Trophoblast cell (in vitro differentiated cells and primary cell): ENCODE measurements at regions not wholly inside any gene's neighbourhood (a gene's known extent, or its start where the extent isn't known, plus 50 kb on each side); places are given as distances from the start of the nearest gene placed in this dataset.
A peak's percentile ranks its signal among the peaks of the same experiment; 100 is the strongest.

Source experiments
- DNase-seq, 2 donors: peaks; one replicate each; pipeline ENCODE4 v3.0.0-alpha.2; 2016
- H2AFZ ChIP-seq: 2 replicates; pipeline ENCODE4 v1.6.1; 2013; ENCODE audit warnings: low read length, moderate library complexity, mild to moderate bottlenecking; ENCODE audit not compliant: insufficient read depth, poor library complexity
- H2AK5ac ChIP-seq: 2 replicates; pipeline ENCODE4 v1.6.1; 2013; ENCODE audit warnings: mild to moderate bottlenecking, low read length
- H2BK120ac ChIP-seq: 2 replicates; pipeline ENCODE4 v1.6.1; 2013; ENCODE audit warnings: low read length, mild to moderate bottlenecking, moderate library complexity; ENCODE audit not compliant: insufficient read depth, poor library complexity
- H2BK12ac ChIP-seq: 2 replicates; pipeline ENCODE4 v1.6.1; 2013; ENCODE audit warnings: mild to moderate bottlenecking, low read length, moderate library complexity
- H2BK5ac ChIP-seq: 2 replicates; pipeline ENCODE4 v1.6.1; 2013; ENCODE audit warnings: low read length, low read depth, moderate library complexity, mild to moderate bottlenecking; ENCODE audit not compliant: poor library complexity
- H3K14ac ChIP-seq: 2 replicates; pipeline ENCODE4 v1.6.1; 2013; ENCODE audit warnings: mild to moderate bottlenecking, low read length
- H3K18ac ChIP-seq: 2 replicates; pipeline ENCODE4 v1.6.1; 2013; ENCODE audit warnings: mild to moderate bottlenecking, low read length
- H3K23ac ChIP-seq: 2 replicates; pipeline ENCODE4 v1.6.1; 2013; ENCODE audit warnings: low read length
- H3K27ac ChIP-seq: 2 replicates; pipeline ENCODE4 v1.5.1; 2013; ENCODE audit warnings: low read depth, mild to moderate bottlenecking, inconsistent platforms, low read length, moderate library complexity
- H3K27me3 ChIP-seq: 2 replicates; pipeline ENCODE4 v1.6.1; 2013; ENCODE audit warnings: inconsistent platforms, mild to moderate bottlenecking, low read length, moderate library complexity; ENCODE audit not compliant: insufficient read depth
- H3K36me3 ChIP-seq, 2 experiments: 1 replicate in 1 of 2; 2 replicates in 1 of 2; pipeline ENCODE4 v1.6.1; 2013; ENCODE audit warnings: low read length in 2 of 2, mild to moderate bottlenecking in 2 of 2, moderate library complexity in 1 of 2; ENCODE audit not compliant: insufficient read depth in 2 of 2, control insufficient read depth in 1 of 2
- H3K4ac ChIP-seq: 2 replicates; pipeline ENCODE4 v1.6.1; 2013; ENCODE audit warnings: low read depth, mild to moderate bottlenecking, low read length, moderate library complexity
- H3K4me1 ChIP-seq, 2 experiments: 1 replicate in 1 of 2; 2 replicates in 1 of 2; pipeline ENCODE4 v1.6.1; 2013; ENCODE audit warnings: low read length in 2 of 2, mild to moderate bottlenecking in 2 of 2, moderate library complexity in 1 of 2; ENCODE audit not compliant: insufficient read depth in 2 of 2, control insufficient read depth in 1 of 2
- H3K4me2 ChIP-seq: 2 replicates; pipeline ENCODE4 v1.6.1; 2013; ENCODE audit warnings: inconsistent platforms, mild to moderate bottlenecking, low read length, moderate library complexity
- H3K4me3 ChIP-seq: 2 replicates; pipeline ENCODE4 v1.5.1; 2013; ENCODE audit warnings: mild to moderate bottlenecking, low read depth, low read length, inconsistent platforms
- H3K79me1 ChIP-seq: one replicate; pipeline ENCODE4 v1.6.1; 2013; ENCODE audit warnings: low read length
- H3K79me2 ChIP-seq: 2 replicates; pipeline ENCODE4 v1.6.1; 2013; ENCODE audit warnings: low read length, mild to moderate bottlenecking; ENCODE audit not compliant: control insufficient read depth, insufficient read depth, poor library complexity
- H3K9ac ChIP-seq: 2 replicates; pipeline ENCODE4 v1.6.1; 2013; ENCODE audit warnings: mild to moderate bottlenecking, low read length
- H3K9me3 ChIP-seq: 2 replicates; pipeline ENCODE4 v1.6.1; 2013; ENCODE audit warnings: low read depth, mild to moderate bottlenecking, control low read depth, inconsistent platforms, low read length; ENCODE audit not compliant: insufficient read depth
- H4K12ac ChIP-seq: 2 replicates; pipeline ENCODE4 v1.6.1; 2013; ENCODE audit warnings: low read depth, mild to moderate bottlenecking, low read length, moderate library complexity
- H4K8ac ChIP-seq: 2 replicates; pipeline ENCODE4 v1.6.1; 2013; ENCODE audit warnings: low read depth, mild to moderate bottlenecking, low read length, moderate library complexity
- H4K91ac ChIP-seq: one replicate; pipeline ENCODE4 v1.6.1; 2013; ENCODE audit warnings: low read depth, mild to moderate bottlenecking, low read length, moderate library complexity
- WGBS: extraction: QIAGEN DNeasy Blood & Tissue Kit; methylation state at CpG from one replicate; pipeline ENCODE4 v1.1.7; 2013; ENCODE audit warnings: missing lambda C conversion rate; ENCODE audit not compliant: insufficient read length, insufficient coverage; ENCODE audit errors: extremely low coverage; 5-methylcytosine and 5-hydroxymethylcytosine counted together

- Histone ChIP-seq H3K4ac (no peak overlapping the region), H2BK120ac (no peak overlapping the region), H3K18ac (no peak overlapping the region), H3K14ac (no peak overlapping the region), H3K27me3 (no peaks in the 10 kb centered on the region), H2BK12ac (no peak overlapping the region), H3K36me3 (no peaks in the 10 kb centered on the region), H3K4me3 (no peak overlapping the region), H4K12ac (no peak overlapping the region), H2AK5ac (no peak overlapping the region), H3K79me1 (no peaks in the 10 kb centered on the region), H3K4me1 (no peaks in the 10 kb centered on the region), H4K8ac (no peak overlapping the region), H4K91ac (no peak overlapping the region), H2BK5ac (no peak overlapping the region), H3K23ac (no peak overlapping the region), H3K9me3 (peaks cover 2% of the 10 kb centered on the region), H2AFZ (no peak overlapping the region), H3K79me2 (no peaks in the 10 kb centered on the region), H3K4me2 (no peak overlapping the region), H3K27ac (no peak overlapping the region), H3K9ac (no peak overlapping the region)
- WGBS, result no CpG with 5 or more reads among the region's 2 CpGs
- DNase-seq, result no peak
These were observed 292.6 kb upstream of the DAB2 start for GRCh38 chr5:39717176-39717897.

DNA sequence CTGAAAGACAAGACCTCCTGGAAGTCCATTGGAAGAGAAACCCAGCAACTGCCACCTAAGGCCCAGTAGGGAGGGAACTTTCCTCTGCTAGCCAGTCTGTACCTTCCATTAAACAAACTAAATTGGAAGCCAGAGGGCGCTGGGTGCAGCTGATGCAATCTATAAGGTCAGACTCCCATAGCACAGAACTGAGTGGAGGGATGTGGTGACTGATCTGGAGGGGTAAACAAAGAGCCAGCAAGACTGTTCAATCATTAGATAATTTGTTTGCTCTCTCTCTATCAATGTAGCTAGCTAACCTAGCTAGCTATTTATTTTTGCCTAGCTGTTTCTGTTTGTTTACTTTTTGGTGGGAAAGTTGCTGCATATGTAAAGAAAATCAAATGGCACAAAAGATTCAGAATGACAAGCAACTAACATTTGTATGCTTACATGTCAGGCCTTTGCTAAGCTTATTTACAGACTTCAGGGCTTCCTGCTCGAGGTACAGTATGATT lies 291.8 kb upstream of the DAB2 start:
- Histone ChIP-seq H4K12ac (no peak overlapping the region), H3K9ac (no peak overlapping the region), H2AFZ (no peak overlapping the region), H3K23ac (no peak overlapping the region), H3K18ac (no peak overlapping the region), H2BK5ac (no peak overlapping the region), H3K36me3 (no peaks in the 10 kb centered on the region), H3K79me1 (no peaks in the 10 kb centered on the region), H3K27me3 (no peaks in the 10 kb centered on the region), H2AK5ac (no peak overlapping the region), H3K4me3 (no peak overlapping the region), H2BK12ac (no peak overlapping the region), H3K27ac (no peak overlapping the region), H3K4me2 (no peak overlapping the region), H3K4me1 (no peaks in the 10 kb centered on the region), H2BK120ac (no peak overlapping the region), H4K91ac (no peak overlapping the region), H4K8ac (no peak overlapping the region), H3K79me2 (no peaks in the 10 kb centered on the region), H3K9me3 (peaks cover 2% of the 10 kb centered on the region), H3K14ac (no peak overlapping the region), H3K4ac (no peak overlapping the region)
- WGBS, result no CpG with 5 or more reads among the region's 2 CpGs
- DNase-seq, result peak; percentile 57 to 58

DNA sequence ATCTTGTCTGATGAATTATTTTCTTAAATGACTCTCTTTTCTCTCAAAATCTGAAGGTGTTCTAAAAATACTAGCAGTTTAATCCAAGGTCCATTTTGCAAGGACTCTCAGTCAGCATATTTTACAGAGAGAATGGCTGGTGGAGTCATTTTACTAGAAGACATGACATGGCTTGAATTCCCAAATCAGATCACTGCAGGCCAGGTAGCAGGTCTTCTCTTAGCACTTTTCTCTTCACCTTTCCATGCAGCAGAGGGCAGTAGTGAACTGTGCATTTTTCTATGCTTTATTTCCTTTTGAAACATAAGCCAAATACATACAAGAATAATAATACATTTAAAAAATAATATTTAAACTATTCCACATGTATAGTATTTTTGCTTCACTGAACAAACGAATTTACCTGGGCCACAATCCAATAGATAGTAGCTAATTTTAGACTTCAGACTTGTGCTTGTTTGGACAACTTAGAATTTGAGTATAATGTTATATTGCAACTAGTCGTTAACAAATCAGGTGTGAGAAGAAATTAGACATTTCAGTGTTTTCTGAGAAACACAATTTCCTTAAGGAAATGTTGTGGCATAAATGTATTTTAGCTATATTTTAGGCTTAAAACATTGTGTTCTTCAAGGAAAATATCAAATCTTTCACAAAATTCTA lies 289.4 kb upstream of the DAB2 start:
- no peaks in the 10 kb centered on the region for H3K4me1 ChIP-seq
- no peak overlapping the region for H3K9ac ChIP-seq
- H3K36me3 ChIP-seq, result no peaks in the 10 kb centered on the region
- no peak overlapping the region for H3K14ac ChIP-seq
- no peak overlapping the region for H2AFZ ChIP-seq
- no peak overlapping the region for H2AK5ac ChIP-seq
- H2BK12ac ChIP-seq, result no peak overlapping the region
- H3K79me2 ChIP-seq, result no peaks in the 10 kb centered on the region
- no peak overlapping the region for H2BK5ac ChIP-seq
- H3K79me1 ChIP-seq, result no peaks in the 10 kb centered on the region
- no peak overlapping the region for H3K27ac ChIP-seq
- H3K9me3 ChIP-seq, result no peaks in the 10 kb centered on the region
- no peak overlapping the region for H4K91ac ChIP-seq
- H3K4me2 ChIP-seq, result no peak overlapping the region
- no peak overlapping the region for H2BK120ac ChIP-seq
- no peak overlapping the region for H3K23ac ChIP-seq
- H4K8ac ChIP-seq, result no peak overlapping the region
- H4K12ac ChIP-seq, result no peak overlapping the region
- H3K4me3 ChIP-seq, result no peak overlapping the region
- no CpG with 5 or more reads among the region's 2 CpGs for WGBS
- DNase-seq, result peak; percentile 42 to 82
- no peak overlapping the region for H3K4ac ChIP-seq
- no peaks in the 10 kb centered on the region for H3K27me3 ChIP-seq
- H3K18ac ChIP-seq, result no peak overlapping the region

GRCh38 chr5:39713250-39713916 lies 288.6 kb upstream of the DAB2 start:
- Histone ChIP-seq H2BK5ac (peak overlapping the region; percentile 44), H2AFZ (no peak overlapping the region), H3K4me3 (no peak overlapping the region), H3K14ac (no peak overlapping the region), H3K4me2 (no peak overlapping the region), H2AK5ac (no peak overlapping the region), H2BK120ac (no peak overlapping the region), H4K12ac (no peak overlapping the region), H3K27me3 (no peaks in the 10 kb centered on the region), H3K36me3 (no peaks in the 10 kb centered on the region), H3K79me1 (no peaks in the 10 kb centered on the region), H4K8ac (no peak overlapping the region), H3K79me2 (no peaks in the 10 kb centered on the region), H3K18ac (no peak overlapping the region), H4K91ac (no peak overlapping the region), H3K27ac (no peak overlapping the region), H3K9ac (no peak overlapping the region), H3K23ac (no peak overlapping the region), H3K4ac (no peak overlapping the region), H3K4me1 (no peaks in the 10 kb centered on the region), H2BK12ac (no peak overlapping the region), H3K9me3 (no peaks in the 10 kb centered on the region)
- DNase-seq, result no peak
- no CpG with 5 or more reads among the region's 2 CpGs for WGBS
